ENCODE measurements at regions not wholly inside any gene's neighbourhood (a gene's known extent, or its start where the extent isn't known, plus 50 kb on each side); places are given as distances from the start of the nearest gene placed in this dataset.

DNA sequence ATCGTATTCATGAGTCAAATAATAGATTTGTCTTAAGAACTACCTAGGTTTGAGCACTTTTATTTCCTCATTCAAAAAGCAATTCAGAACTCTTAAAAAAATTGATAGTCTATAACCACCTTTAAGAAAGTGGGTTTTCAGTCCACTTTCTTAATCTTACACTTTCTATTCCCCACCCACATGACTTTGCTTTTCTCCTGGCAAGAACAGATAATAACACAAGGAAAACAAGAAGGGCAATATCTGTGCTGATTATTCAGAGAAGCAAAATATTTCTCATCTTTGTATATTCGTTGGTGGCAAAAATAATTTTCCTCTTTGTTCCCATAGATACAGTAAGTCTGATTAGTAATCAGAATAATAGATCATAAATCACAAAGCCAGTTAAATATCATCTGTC lies 130.6 kb upstream of the DNAJC10 start:
- H3K9me3 ChIP-seq (ENCODE audit: low read length): no peaks in the 10 kb centered on the region
- Mint-ChIP-seq H3K27me3 (no peaks in the 10 kb centered on the region), H3K9me3 (no peaks in the 10 kb centered on the region), H3K27ac (no peak overlapping the region), H3K4me1 (no peaks in the 10 kb centered on the region), H3K36me3 (no peaks in the 10 kb centered on the region), H3K4me3 (no peak overlapping the region)
- POLR2A ChIA-PET: no interaction called here
- H3K4me3 ChIP-seq (ENCODE audit: low read length): no peak overlapping the region
- CTCF ChIA-PET: no interaction called here
- no peak overlapping the region for H3K27ac ChIP-seq (ENCODE audit: low read depth, low read length)
- no peaks in the 10 kb centered on the region for H3K36me3 ChIP-seq (ENCODE audit: insufficient read depth, low read length)
- H3K27me3 ChIP-seq (ENCODE audit: insufficient read depth, low read length, poor library complexity, severe bottlenecking): no peaks in the 10 kb centered on the region
- no peak for DNase-seq
- H3K4me1 ChIP-seq (ENCODE audit: insufficient read depth, low read length): no peaks in the 10 kb centered on the region

DNA sequence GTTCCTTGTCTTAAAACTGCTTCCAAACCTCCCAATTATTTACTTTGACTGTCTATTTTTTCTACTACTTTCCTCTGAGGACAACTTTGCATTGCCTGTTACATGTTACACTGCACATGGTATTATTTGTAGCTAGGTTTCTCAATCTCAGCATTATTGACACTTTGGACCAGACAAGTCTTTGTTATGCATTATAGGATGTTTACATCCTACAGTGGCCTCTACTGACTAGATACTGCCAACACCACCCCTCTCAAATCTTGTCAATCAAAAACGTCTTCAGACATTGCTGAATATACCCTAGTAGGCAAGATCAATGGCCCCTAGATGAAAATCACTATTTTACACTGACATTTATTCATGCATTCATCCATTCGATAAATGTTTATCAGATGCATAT lies 129.6 kb upstream of the DNAJC10 start:
- H3K27me3 Mint-ChIP-seq: peaks cover 0 to under 1% of the 10 kb centered on the region in 2 donors
- Histone ChIP-seq H3K27ac (ENCODE audit: low read depth, low read length) (no peak overlapping the region), H3K27me3 (ENCODE audit: insufficient read depth, low read length, poor library complexity, severe bottlenecking) (no peaks in the 10 kb centered on the region), H3K9me3 (ENCODE audit: low read length) (no peaks in the 10 kb centered on the region), H3K36me3 (ENCODE audit: insufficient read depth, low read length) (no peaks in the 10 kb centered on the region), H3K4me3 (ENCODE audit: low read length) (no peak overlapping the region), H3K4me1 (ENCODE audit: insufficient read depth, low read length) (no peaks in the 10 kb centered on the region)
- POLR2A ChIA-PET: no interaction called here
- H3K4me3 Mint-ChIP-seq: no peak overlapping the region
- no peak for DNase-seq
- no peak overlapping the region for H3K27ac Mint-ChIP-seq
- no peaks in the 10 kb centered on the region for H3K36me3 Mint-ChIP-seq
- CTCF ChIA-PET: no interaction called here
- H3K4me1 Mint-ChIP-seq: no peaks in the 10 kb centered on the region
- no peaks in the 10 kb centered on the region for H3K9me3 Mint-ChIP-seq

DNA sequence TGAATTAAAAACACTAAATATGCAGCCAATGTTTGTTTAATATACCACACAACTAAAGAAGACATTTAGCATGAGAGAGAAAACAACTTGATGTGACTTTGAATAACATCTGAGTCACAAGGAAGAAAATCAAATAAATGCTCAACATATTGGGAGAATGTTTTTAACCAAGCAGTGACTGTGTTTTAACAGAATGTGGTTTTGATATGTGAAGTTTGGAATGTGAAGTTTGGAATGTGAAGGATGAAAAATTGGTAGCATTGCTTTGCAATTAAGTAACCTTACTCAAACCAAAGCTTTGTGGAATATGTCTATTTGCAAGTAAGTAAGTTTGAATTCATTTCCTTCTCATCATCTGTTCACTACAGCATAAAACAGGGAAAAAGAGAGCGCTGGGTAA lies 128.2 kb upstream of the DNAJC10 start:
- H3K27ac Mint-ChIP-seq: no peak overlapping the region
- no peak for DNase-seq
- H3K4me1 Mint-ChIP-seq: no peaks in the 10 kb centered on the region
- H3K36me3 Mint-ChIP-seq: no peaks in the 10 kb centered on the region
- CTCF ChIA-PET: no interaction called here
- peaks cover 0 to 2% of the 10 kb centered on the region in 2 donors for H3K27me3 Mint-ChIP-seq
- Histone ChIP-seq H3K4me3 (ENCODE audit: low read length) (no peak overlapping the region), H3K4me1 (ENCODE audit: insufficient read depth, low read length) (no peaks in the 10 kb centered on the region), H3K27me3 (ENCODE audit: insufficient read depth, low read length, poor library complexity, severe bottlenecking) (no peaks in the 10 kb centered on the region), H3K9me3 (ENCODE audit: low read length) (no peaks in the 10 kb centered on the region), H3K36me3 (ENCODE audit: insufficient read depth, low read length) (no peaks in the 10 kb centered on the region), H3K27ac (ENCODE audit: low read depth, low read length) (no peak overlapping the region)
- POLR2A ChIA-PET: no interaction called here
- no peaks in the 10 kb centered on the region for H3K9me3 Mint-ChIP-seq
- H3K4me3 Mint-ChIP-seq: no peak overlapping the region

GRCh38 chr2:182589121-182589520 lies 126.9 kb upstream of the DNAJC10 start:
- no peaks in the 10 kb centered on the region for H3K36me3 ChIP-seq (ENCODE audit: insufficient read depth, low read length)
- no peak overlapping the region for H3K27ac Mint-ChIP-seq
- H3K27me3 ChIP-seq (ENCODE audit: insufficient read depth, low read length, poor library complexity, severe bottlenecking): no peaks in the 10 kb centered on the region
- no peaks in the 10 kb centered on the region for H3K4me1 ChIP-seq (ENCODE audit: insufficient read depth, low read length)
- H3K4me1 Mint-ChIP-seq: no peaks in the 10 kb centered on the region
- H3K4me3 Mint-ChIP-seq: no peak overlapping the region
- no peaks in the 10 kb centered on the region for H3K9me3 Mint-ChIP-seq
- CTCF ChIA-PET: no interaction called here
- no peaks in the 10 kb centered on the region for H3K9me3 ChIP-seq (ENCODE audit: low read length)
- DNase-seq: no peak
- POLR2A ChIA-PET: no interaction called here
- H3K27ac ChIP-seq (ENCODE audit: low read depth, low read length): no peak overlapping the region
- no peaks in the 10 kb centered on the region for H3K36me3 Mint-ChIP-seq
- H3K4me3 ChIP-seq (ENCODE audit: low read length): no peak overlapping the region
- peaks cover 0 to 2% of the 10 kb centered on the region in 2 donors for H3K27me3 Mint-ChIP-seq

DNA sequence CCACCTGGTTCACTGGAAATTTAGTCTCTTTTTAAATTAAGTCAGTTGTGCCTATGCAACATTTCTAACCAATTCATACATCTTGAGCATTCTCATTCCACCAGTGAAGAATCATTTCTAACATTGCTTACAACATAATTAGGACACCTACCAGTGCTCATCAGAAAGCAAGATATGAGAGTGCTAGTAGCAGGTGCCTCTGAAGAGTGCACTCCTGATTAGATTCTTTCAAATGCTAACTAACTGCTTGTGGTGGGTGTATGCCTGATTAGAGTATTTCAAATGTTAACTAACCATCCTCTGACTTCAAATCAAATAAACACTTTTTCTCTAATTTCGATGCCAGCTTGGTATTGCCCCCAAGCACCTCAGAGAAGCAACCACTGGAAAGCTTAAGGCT lies 124.3 kb upstream of the DNAJC10 start:
- Histone ChIP-seq H3K9me3 (ENCODE audit: low read length) (no peaks in the 10 kb centered on the region), H3K27ac (ENCODE audit: low read depth, low read length) (no peak overlapping the region), H3K4me3 (ENCODE audit: low read length) (no peak overlapping the region), H3K4me1 (ENCODE audit: insufficient read depth, low read length) (no peaks in the 10 kb centered on the region), H3K27me3 (ENCODE audit: insufficient read depth, low read length, poor library complexity, severe bottlenecking) (no peaks in the 10 kb centered on the region), H3K36me3 (ENCODE audit: insufficient read depth, low read length) (no peaks in the 10 kb centered on the region)
- no peaks in the 10 kb centered on the region for H3K4me1 Mint-ChIP-seq
- no peaks in the 10 kb centered on the region for H3K36me3 Mint-ChIP-seq
- H3K9me3 Mint-ChIP-seq: no peaks in the 10 kb centered on the region
- H3K27me3 Mint-ChIP-seq: peaks cover 4 to 8% of the 10 kb centered on the region in 2 donors
- ChIA-PET POLR2A (no interaction called here), CTCF (no interaction called here)
- H3K27ac Mint-ChIP-seq: no peak overlapping the region
- DNase-seq: no peak
- H3K4me3 Mint-ChIP-seq: no peak overlapping the region

DNA sequence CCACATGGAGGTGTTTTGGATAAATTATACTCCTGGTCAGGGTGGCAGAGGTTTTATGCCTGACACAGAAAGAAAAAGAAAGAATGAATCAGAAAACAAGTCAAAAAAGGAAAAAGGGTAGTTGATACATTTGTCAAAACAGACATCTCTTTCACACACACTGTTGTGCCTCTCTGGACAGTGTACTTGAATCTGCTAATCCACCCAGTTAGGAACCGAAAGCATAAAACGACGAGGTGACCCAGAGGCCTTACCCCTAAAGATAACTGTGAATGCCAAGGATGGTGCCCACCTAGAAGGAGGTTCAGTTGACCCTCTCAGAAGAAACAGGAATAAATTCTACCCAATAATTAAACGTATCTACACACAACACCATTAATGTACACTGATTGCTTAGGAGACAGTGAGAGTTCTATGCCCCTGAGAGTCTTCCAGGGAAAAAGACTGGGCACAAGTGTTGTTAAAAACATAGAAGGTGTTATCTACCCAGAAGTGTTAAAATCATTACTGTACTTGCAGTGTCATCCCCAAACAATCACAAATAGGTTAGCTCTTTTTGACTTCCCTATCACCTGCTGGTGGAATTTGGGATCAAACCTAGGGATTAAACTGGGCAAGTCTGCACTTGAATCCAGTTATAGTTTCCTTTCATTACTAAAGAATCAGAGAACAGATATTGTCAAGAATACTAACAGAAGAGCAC lies 123.2 kb upstream of the DNAJC10 start:
- no peaks in the 10 kb centered on the region for H3K9me3 ChIP-seq (ENCODE audit: low read length)
- H3K4me3 ChIP-seq (ENCODE audit: low read length): no peak overlapping the region
- Mint-ChIP-seq H3K4me1 (no peaks in the 10 kb centered on the region), H3K27ac (no peak overlapping the region), H3K4me3 (no peak overlapping the region), H3K27me3 (peaks cover 4 to 11% of the 10 kb centered on the region in 2 donors), H3K36me3 (no peaks in the 10 kb centered on the region), H3K9me3 (peaks cover 0 to 3% (median 0%) of the 10 kb centered on the region in 5 donors)
- POLR2A ChIA-PET: no interaction called here
- H3K36me3 ChIP-seq (ENCODE audit: insufficient read depth, low read length): no peaks in the 10 kb centered on the region
- H3K4me1 ChIP-seq (ENCODE audit: insufficient read depth, low read length): no peaks in the 10 kb centered on the region
- no peaks in the 10 kb centered on the region for H3K27me3 ChIP-seq (ENCODE audit: insufficient read depth, low read length, poor library complexity, severe bottlenecking)
- CTCF ChIA-PET: no interaction called here
- no peak for DNase-seq
- no peak overlapping the region for H3K27ac ChIP-seq (ENCODE audit: low read depth, low read length)

DNA sequence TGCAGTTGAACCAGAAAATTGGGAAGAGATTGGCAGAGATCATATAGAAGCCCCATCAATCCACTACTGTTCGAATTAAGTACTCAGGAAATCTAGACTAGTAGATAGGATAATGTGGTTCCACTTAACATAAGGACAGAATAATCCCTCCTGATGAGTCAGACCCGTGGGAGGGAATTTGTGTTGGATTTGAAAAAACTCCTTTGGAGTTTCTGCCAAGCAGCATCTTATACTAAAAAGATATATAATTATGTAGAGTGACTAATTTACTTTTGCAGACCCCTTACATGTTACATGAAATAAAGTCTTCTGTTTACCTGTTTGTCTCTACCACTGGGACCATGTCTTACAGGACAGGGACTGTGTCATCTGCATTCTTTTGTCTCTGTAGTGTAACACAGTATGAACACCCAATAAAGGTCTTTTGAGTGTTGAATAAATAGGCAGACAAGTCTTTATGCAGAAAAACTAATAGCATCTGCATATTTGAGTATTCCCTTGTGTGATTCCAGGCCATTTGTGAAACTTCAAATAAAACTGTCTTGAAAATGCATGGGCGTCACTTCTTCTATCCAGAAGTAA lies 122.6 kb upstream of the DNAJC10 start:
- H3K4me3 ChIP-seq (ENCODE audit: low read length): no peak overlapping the region
- Mint-ChIP-seq H3K27me3 (peaks cover 4 to 11% of the 10 kb centered on the region in 2 donors), H3K9me3 (peaks cover 0 to 3% (median 0%) of the 10 kb centered on the region in 5 donors), H3K36me3 (no peaks in the 10 kb centered on the region), H3K27ac (no peak overlapping the region), H3K4me3 (no peak overlapping the region), H3K4me1 (no peaks in the 10 kb centered on the region)
- H3K27me3 ChIP-seq (ENCODE audit: insufficient read depth, low read length, poor library complexity, severe bottlenecking): no peaks in the 10 kb centered on the region
- ChIA-PET POLR2A (no interaction called here), CTCF (no interaction called here)
- no peak overlapping the region for H3K27ac ChIP-seq (ENCODE audit: low read depth, low read length)
- no peaks in the 10 kb centered on the region for H3K4me1 ChIP-seq (ENCODE audit: insufficient read depth, low read length)
- no peaks in the 10 kb centered on the region for H3K9me3 ChIP-seq (ENCODE audit: low read length)
- DNase-seq: no peak
- H3K36me3 ChIP-seq (ENCODE audit: insufficient read depth, low read length): no peaks in the 10 kb centered on the region

DNA sequence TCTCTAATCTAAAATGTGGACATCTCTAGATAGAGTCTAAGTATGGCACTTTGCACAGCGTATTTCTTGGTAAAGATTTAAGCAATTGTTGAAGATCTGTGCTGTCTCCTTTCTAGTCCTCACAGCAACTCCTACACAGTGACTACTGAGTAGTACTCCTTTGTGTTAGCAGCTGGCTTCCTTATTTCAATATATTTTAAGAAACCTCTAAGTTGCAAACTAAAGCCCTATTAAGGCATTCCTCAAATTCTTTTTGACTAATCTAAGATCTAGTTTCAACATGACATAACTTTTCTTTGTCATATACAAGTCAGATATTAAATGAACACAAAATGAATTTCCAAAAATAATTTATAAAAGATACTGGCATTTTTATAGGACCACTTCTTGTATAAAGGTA lies 121.8 kb upstream of the DNAJC10 start:
- no peak for DNase-seq
- Mint-ChIP-seq H3K4me1 (no peaks in the 10 kb centered on the region), H3K4me3 (no peak overlapping the region), H3K36me3 (no peaks in the 10 kb centered on the region), H3K27me3 (peaks cover 4 to 11% of the 10 kb centered on the region in 2 donors), H3K9me3 (peaks cover 0 to 3% (median 0%) of the 10 kb centered on the region in 5 donors), H3K27ac (no peak overlapping the region)
- ChIA-PET POLR2A (no interaction called here), CTCF (no interaction called here)
- Histone ChIP-seq H3K4me3 (ENCODE audit: low read length) (no peak overlapping the region), H3K36me3 (ENCODE audit: insufficient read depth, low read length) (no peaks in the 10 kb centered on the region), H3K27ac (ENCODE audit: low read depth, low read length) (no peak overlapping the region), H3K9me3 (ENCODE audit: low read length) (no peaks in the 10 kb centered on the region), H3K4me1 (ENCODE audit: insufficient read depth, low read length) (no peaks in the 10 kb centered on the region), H3K27me3 (ENCODE audit: insufficient read depth, low read length, poor library complexity, severe bottlenecking) (no peaks in the 10 kb centered on the region)

All from CD8-positive, alpha-beta memory T cell (primary cell).